HG02623 (cell line): ENCODE measurements at regions not wholly inside any gene's neighbourhood (a gene's known extent, or its start where the extent isn't known, plus 50 kb on each side); places are given as distances from the start of the nearest gene placed in this dataset.
"Not testable (repeated sequence)": the region's sequence is repeated elsewhere in the genome, so short reads cannot be mapped to it uniquely, and the experiment has no call there.

Experiments
- ATAC-seq: cut with Tn5 transposase; IDR thresholded peaks from one replicate; pipeline ENCODE4 v1.9.1; 2021; ENCODE audit warnings: moderate library complexity; ENCODE audit not compliant: unreplicated experiment

- no peak for ATAC-seq
These were observed 269.0 kb downstream of the OXSM start for GRCh38 chr3:26058901-26059321.

- no peak for ATAC-seq
These were observed 272.1 kb downstream of the OXSM start for GRCh38 chr3:26061947-26062346.

- no peak for ATAC-seq
These were observed 274.4 kb downstream of the OXSM start for GRCh38 chr3:26064297-26064696.

- ATAC-seq = no peak
These were observed 279.0 kb downstream of the OXSM start for GRCh38 chr3:26068890-26069289.

GRCh38 chr3:26070854-26071253 is 281.0 kb downstream of the OXSM start:
- no peak for ATAC-seq

- ATAC-seq = no peak
These were observed 284.2 kb downstream of the OXSM start for GRCh38 chr3:26074080-26074479.

GRCh38 chr3:26078539-26078938 is 288.6 kb downstream of the OXSM start:
- ATAC-seq = no peak

- ATAC-seq = no peak
These were observed 291.3 kb downstream of the OXSM start for GRCh38 chr3:26081166-26081565.

- ATAC-seq = no peak
These were observed 291.9 kb downstream of the OXSM start for GRCh38 chr3:26081806-26082205.

GRCh38 chr3:26082911-26083310 is 293.0 kb downstream of the OXSM start:
- ATAC-seq = no peak

- ATAC-seq = no peak
These were observed 294.7 kb downstream of the OXSM start for GRCh38 chr3:26084629-26085028.

- no peak for ATAC-seq
These were observed 297.9 kb downstream of the OXSM start for GRCh38 chr3:26087751-26088150.

GRCh38 chr3:26089249-26089648 is 299.4 kb downstream of the OXSM start:
- ATAC-seq = no peak

GRCh38 chr3:26090589-26090988 is 300.7 kb downstream of the OXSM start:
- ATAC-seq = no peak

- no peak for ATAC-seq
These were observed 301.2 kb downstream of the OXSM start for GRCh38 chr3:26091096-26091495.

- no peak for ATAC-seq
These were observed 301.7 kb downstream of the OXSM start for GRCh38 chr3:26091626-26092025.

- not testable (repeated sequence) for ATAC-seq
These were observed 307.2 kb downstream of the OXSM start for GRCh38 chr3:26097111-26097510.

- no peak for ATAC-seq
These were observed 309.8 kb downstream of the OXSM start for GRCh38 chr3:26099692-26100091.

GRCh38 chr3:26100176-26100575 is 310.3 kb downstream of the OXSM start:
- ATAC-seq = no peak

GRCh38 chr3:26102376-26102775 is 312.5 kb downstream of the OXSM start:
- no peak for ATAC-seq

GRCh38 chr3:26104851-26105251 is 315.0 kb downstream of the OXSM start:
- ATAC-seq = no peak

- no peak for ATAC-seq
These were observed 315.4 kb downstream of the OXSM start for GRCh38 chr3:26105261-26105660.

GRCh38 chr3:26106228-26106627 is 316.3 kb downstream of the OXSM start:
- ATAC-seq = no peak
